ENCODE measurements at regions not wholly inside any gene's neighbourhood (a gene's known extent, or its start where the extent isn't known, plus 50 kb on each side); places are given as distances from the start of the nearest gene placed in this dataset.

GRCh38 chr20:43300901-43301300, 111.2 kb upstream of the PTPRT start:
- no peak for TF ChIP-seq CTCF (IDR thresholded peaks at IDR 0.05; ENCODE audit: low read length, missing control alignments)
- no peak overlapping the region for H3K4me3 ChIP-seq (replicated peaks; ENCODE audit: low read depth, low read length)
- no peak for DNase-seq (ENCODE audit: low read depth)

- DNase-seq (ENCODE audit: low read depth), result no peak
- H3K4me3 ChIP-seq (replicated peaks; ENCODE audit: low read depth, low read length), result no peak overlapping the region
- TF ChIP-seq CTCF (IDR thresholded peaks at IDR 0.05; ENCODE audit: low read length, missing control alignments), result no peak
Observed at GRCh38 chr20:43295781-43296180, 106.1 kb upstream of the PTPRT start.

DNA sequence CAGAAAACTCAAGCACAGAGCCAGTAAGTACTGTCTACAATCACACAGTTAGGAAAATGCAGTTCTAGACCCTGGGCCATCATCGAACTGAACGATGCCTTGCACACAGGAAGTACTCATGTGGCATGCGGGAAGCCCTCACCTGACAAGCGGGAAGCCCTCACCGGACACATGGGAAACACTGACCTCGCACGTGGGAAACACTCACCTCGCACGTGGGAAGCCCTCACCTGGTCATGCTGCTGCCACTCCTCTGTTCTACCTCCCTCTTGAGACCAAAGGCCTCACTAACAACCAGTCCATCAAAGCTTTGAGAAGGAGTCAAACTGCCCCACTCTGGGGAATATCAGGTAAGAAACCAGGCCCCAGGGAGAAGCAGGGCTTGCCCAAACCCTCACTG, 105.6 kb upstream of the PTPRT start:
- no peak for TF ChIP-seq CTCF (IDR thresholded peaks at IDR 0.05; ENCODE audit: low read length, missing control alignments)
- H3K4me3 ChIP-seq (replicated peaks; ENCODE audit: low read depth, low read length), result no peak overlapping the region
- DNase-seq (ENCODE audit: low read depth), result no peak

GRCh38 chr20:43294031-43294430, 104.3 kb upstream of the PTPRT start:
- no peak for DNase-seq (ENCODE audit: low read depth)
- no peak for TF ChIP-seq CTCF (IDR thresholded peaks at IDR 0.05; ENCODE audit: low read length, missing control alignments)
- H3K4me3 ChIP-seq (replicated peaks; ENCODE audit: low read depth, low read length), result no peak overlapping the region

DNA sequence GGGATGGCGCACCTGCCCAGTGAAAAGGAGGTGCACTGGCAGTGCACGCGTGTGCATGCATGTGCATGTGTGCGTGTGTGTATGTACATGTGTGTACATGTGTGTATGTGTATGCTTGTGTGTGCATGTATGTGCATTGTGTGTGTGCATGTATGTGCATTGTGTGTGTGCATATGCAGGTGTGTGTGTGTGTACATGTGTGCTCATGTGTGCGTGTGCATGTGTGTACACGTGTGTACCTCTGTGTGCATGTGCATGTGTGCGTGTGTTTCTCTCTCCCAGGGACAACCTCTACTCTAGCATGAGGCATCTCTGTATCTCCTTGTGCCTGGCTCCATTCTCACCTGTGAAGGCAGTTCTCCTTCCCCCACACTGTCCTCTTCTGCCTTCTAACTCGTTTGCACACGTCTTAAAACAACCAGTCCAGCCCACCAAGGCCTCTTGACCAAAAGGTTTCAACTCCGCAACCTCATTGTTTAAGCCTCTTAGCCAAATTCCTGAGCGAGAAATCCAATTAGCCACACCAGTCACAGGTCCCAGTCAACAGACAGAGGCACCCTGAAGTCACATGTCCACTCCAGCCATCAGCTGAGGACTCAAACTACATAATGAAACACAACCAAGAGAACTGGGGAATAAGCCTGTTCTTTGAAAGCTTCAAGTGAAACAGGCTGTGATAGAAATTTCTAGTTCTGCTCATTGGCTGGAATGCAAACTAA, 103.5 kb upstream of the PTPRT start:
- TF ChIP-seq CTCF (IDR thresholded peaks at IDR 0.05; ENCODE audit: low read length, missing control alignments), result no peak
- no peak overlapping the region for H3K4me3 ChIP-seq (replicated peaks; ENCODE audit: low read depth, low read length)
- DNase-seq (ENCODE audit: low read depth), result no peak

DNA sequence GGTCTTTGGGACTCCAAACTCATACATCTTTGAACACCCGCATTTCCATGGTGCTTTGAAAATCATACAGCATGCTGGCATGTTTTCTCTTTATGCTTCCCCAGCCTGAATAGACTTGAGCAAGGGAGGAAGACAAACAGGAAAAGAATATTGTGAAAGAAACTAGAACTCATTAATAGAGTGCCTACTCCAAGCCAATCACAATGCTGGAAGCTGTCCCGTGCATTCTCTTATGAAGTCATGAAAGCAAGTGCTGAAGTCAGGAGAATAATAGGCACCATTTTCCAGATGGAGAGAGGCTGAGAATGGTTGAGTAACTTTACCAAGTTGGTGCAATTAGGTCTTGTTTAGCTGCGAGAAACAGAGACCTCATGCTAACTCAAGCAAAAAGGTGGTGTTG, 102.5 kb upstream of the PTPRT start:
- DNase-seq (ENCODE audit: low read depth), result no peak
- TF ChIP-seq CTCF (IDR thresholded peaks at IDR 0.05; ENCODE audit: low read length, missing control alignments), result no peak

DNA sequence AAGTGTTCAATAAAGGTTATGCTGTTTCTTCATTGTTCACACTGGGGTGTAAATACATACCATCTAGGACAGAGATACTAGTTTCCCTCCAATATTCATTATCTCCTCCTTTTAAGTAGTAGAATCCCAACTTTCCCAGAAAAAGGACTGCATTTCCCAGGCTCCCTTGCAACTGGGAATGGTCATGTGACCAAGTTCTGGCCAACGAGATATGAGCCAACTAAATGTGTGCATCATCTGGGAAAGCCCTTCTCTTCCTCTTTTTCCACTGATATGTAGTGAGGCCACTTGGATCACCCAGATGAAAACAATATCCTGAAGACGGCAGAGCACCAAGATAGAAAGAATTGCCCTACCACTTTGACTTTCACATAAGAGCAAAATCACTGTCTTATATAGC, 97.9 kb upstream of the PTPRT start:
- no peak overlapping the region for H3K4me3 ChIP-seq (replicated peaks; ENCODE audit: low read depth, low read length)
- TF ChIP-seq CTCF (IDR thresholded peaks at IDR 0.05; ENCODE audit: low read length, missing control alignments), result no peak
- no peak for DNase-seq (ENCODE audit: low read depth)

More for the DNA sequence above, 102.5 kb upstream of the PTPRT start:
- H3K4me3 ChIP-seq (replicated peaks; ENCODE audit: low read depth, low read length), result no peak overlapping the region

Data from fibroblast of pulmonary artery (primary cell).